Liver (tissue), 8 donors: ENCODE measurements at regions not wholly inside any gene's neighbourhood (a gene's known extent, or its start where the extent isn't known, plus 50 kb on each side); places are given as distances from the start of the nearest gene placed in this dataset.

Experiments
- DNase-seq: peaks from one replicate; pipeline ENCODE4 v3.0.0-alpha.2; 2017; ENCODE audit warnings: low spot score
- H3K27ac ChIP-seq, 2 donors: one replicate each; pipeline ENCODE4 v1.7.0; 2013; ENCODE audit warnings: inconsistent platforms in 2 of 2, low read length in 2 of 2, control low read depth in 1 of 2, low read depth in 1 of 2, mild to moderate bottlenecking in 1 of 2
- H3K27me3 ChIP-seq, 4 donors: one replicate each; pipeline versions ENCODE4 v1.6.1 to v1.7.0; 2013; ENCODE audit warnings: low read length in 3 of 4, inconsistent platforms in 1 of 4, mild to moderate bottlenecking in 1 of 4, moderate library complexity in 1 of 4; ENCODE audit not compliant: control insufficient read depth in 4 of 4, insufficient read depth in 4 of 4
- H3K36me3 ChIP-seq, 4 donors: one replicate each; pipeline versions ENCODE4 v1.6.1 to v1.7.0; 2013; ENCODE audit warnings: low read length in 3 of 4, mild to moderate bottlenecking in 3 of 4, low read depth in 1 of 4, moderate library complexity in 1 of 4; ENCODE audit not compliant: control insufficient read depth in 4 of 4, insufficient read depth in 3 of 4
- H3K4me1 ChIP-seq, 4 donors: one replicate each; pipeline versions ENCODE4 v1.6.1 to v1.7.0; 2013; ENCODE audit warnings: low read length in 3 of 4, mild to moderate bottlenecking in 3 of 4, moderate library complexity in 1 of 4; ENCODE audit not compliant: control insufficient read depth in 4 of 4, insufficient read depth in 4 of 4
- H3K4me3 ChIP-seq, 3 donors: one replicate each; pipeline versions ENCODE4 v1.6.1 to v1.7.0; 2013; ENCODE audit warnings: low read length in 3 of 3, control low read depth in 1 of 3, low read depth in 1 of 3, mild to moderate bottlenecking in 1 of 3
- H3K9ac ChIP-seq, 2 donors: one replicate each; pipeline ENCODE4 v1.7.0; 2013; ENCODE audit warnings: low read length in 2 of 2, mild to moderate bottlenecking in 2 of 2, moderate library complexity in 2 of 2, control low read depth in 1 of 2, low read depth in 1 of 2
- H3K9me3 ChIP-seq, 4 donors: one replicate each; pipeline versions ENCODE4 v1.6.1 to v1.7.0; 2013; ENCODE audit warnings: low read length in 3 of 4; ENCODE audit not compliant: control insufficient read depth in 4 of 4
- ATF3 ChIP-seq: IDR thresholded peaks from 2 replicates; pipeline ENCODE4 v1.6.1; 2016; ENCODE audit warnings: antibody characterized with exemption
- CTCF ChIP-seq: fragments of 150-350 bp; IDR thresholded peaks from 2 replicates; pipeline ENCODE4 v1.5.1; 2017; ENCODE audit warnings: improper control_type of control experiment, low read depth, low read length; ENCODE audit not compliant: missing input control
- EGR1 ChIP-seq, 2 donors: IDR thresholded peaks; 2 replicates each; pipeline ENCODE4 v1.6.1; 2016 to 2018; ENCODE audit warnings: antibody characterized with exemption in 2 of 2, low read depth in 2 of 2
- FOXA1 ChIP-seq: IDR thresholded peaks from 2 replicates; pipeline ENCODE4 v1.6.1; 2016; ENCODE audit warnings: antibody characterized with exemption
- FOXA2 ChIP-seq: IDR thresholded peaks from 2 replicates; pipeline ENCODE4 v1.6.1; 2016; ENCODE audit warnings: antibody characterized with exemption
- GABPA ChIP-seq, 2 donors: IDR thresholded peaks in 1 of 2; conservative IDR thresholded peaks in 1 of 2; 2 replicates each; pipeline ENCODE4 v1.6.1; 2016; ENCODE audit warnings: antibody characterized with exemption in 2 of 2, mild to moderate bottlenecking in 1 of 2, moderate library complexity in 1 of 2
- HNF4A ChIP-seq, 2 donors: conservative IDR thresholded peaks; 2 replicates each; pipeline ENCODE4 v1.6.1; 2016; ENCODE audit warnings: antibody characterized with exemption in 2 of 2, mild to moderate bottlenecking in 2 of 2
- HNF4G ChIP-seq: IDR thresholded peaks from 2 replicates; pipeline ENCODE4 v1.6.1; 2016; ENCODE audit warnings: antibody characterized with exemption
- JUND ChIP-seq, 2 donors: IDR thresholded peaks; 2 replicates each; pipeline ENCODE4 v1.6.1; 2016; ENCODE audit warnings: antibody characterized with exemption in 2 of 2
- MAX ChIP-seq: IDR thresholded peaks from 2 replicates; pipeline ENCODE4 v1.6.1; 2016; ENCODE audit warnings: antibody characterized with exemption
- NR2F2 ChIP-seq: IDR thresholded peaks from 2 replicates; pipeline ENCODE4 v1.6.1; 2016; ENCODE audit warnings: antibody characterized with exemption
- RAD21 ChIP-seq, 2 donors: IDR thresholded peaks; 2 replicates each; pipeline ENCODE4 v1.6.1; 2016; ENCODE audit warnings: antibody characterized with exemption in 2 of 2, mild to moderate bottlenecking in 2 of 2
- REST ChIP-seq: IDR thresholded peaks from 2 replicates; pipeline ENCODE4 v1.6.1; 2016; ENCODE audit warnings: antibody characterized with exemption, mild to moderate bottlenecking
- RXRA ChIP-seq, 2 donors: IDR thresholded peaks; 2 replicates each; pipeline ENCODE4 v1.6.1; 2017 to 2018; ENCODE audit warnings: antibody characterized with exemption in 2 of 2, mild to moderate bottlenecking in 1 of 2
- SP1 ChIP-seq: IDR thresholded peaks from 2 replicates; pipeline ENCODE4 v1.6.1; 2018; ENCODE audit warnings: antibody characterized with exemption, mild to moderate bottlenecking
- TAF1 ChIP-seq: conservative IDR thresholded peaks from 2 replicates; pipeline ENCODE4 v1.6.1; 2016; ENCODE audit warnings: antibody characterized with exemption, mild to moderate bottlenecking
- YY1 ChIP-seq: IDR thresholded peaks from 2 replicates; pipeline ENCODE4 v1.6.1; 2016; ENCODE audit warnings: antibody characterized with exemption, mild to moderate bottlenecking
- ZBTB33 ChIP-seq: IDR thresholded peaks from 2 replicates; pipeline ENCODE4 v1.6.1; 2016; ENCODE audit warnings: antibody characterized with exemption
- whole genome bisulfite sequencing: extraction: QIAGEN DNeasy Blood & Tissue Kit; methylation state at CpG from one replicate; pipeline ENCODE4 v1.1.7; 2013; 5-methylcytosine and 5-hydroxymethylcytosine counted together
- donor health status: healthy.
- donor health status: healthy.
- donor health status: healthy.
- donor health status: healthy.
- donor health status: healthy.

GRCh38 chr13:23025864-23026608 lies 154.7 kb upstream of the SGCG start:
- 54% methylated on average over 5 of the region's 5 CpGs for WGBS
- H3K4me1 ChIP-seq = no peaks in the 10 kb centered on the region
- TF ChIP-seq RXRA (IDR thresholded peaks at IDR 0.05) (no peak), HNF4G (no peak), ZBTB33 (no peak), RAD21 (IDR thresholded peaks at IDR 0.05) (no peak), MAX (no peak), YY1 (no peak), NR2F2 (no peak), FOXA2 (no peak), SP1 (no peak), FOXA1 (no peak), HNF4A (conservative IDR thresholded peaks at IDR 0.05) (no peak)
- H3K27ac ChIP-seq = no peak overlapping the region
- peaks cover 0 to 4% (median 0%) of the 10 kb centered on the region in 4 donors for H3K27me3 ChIP-seq
- no peak overlapping the region for H3K9ac ChIP-seq
- no peak for DNase-seq
- H3K4me3 ChIP-seq = no peak overlapping the region
- H3K9me3 ChIP-seq = no peaks in the 10 kb centered on the region
- no peaks in the 10 kb centered on the region for H3K36me3 ChIP-seq

GRCh38 chr13:23039266-23039935 lies 141.4 kb upstream of the SGCG start:
- WGBS = 68% methylated on average over 3 of the region's 3 CpGs
- H3K27me3 ChIP-seq = no peaks in the 10 kb centered on the region
- no peaks in the 10 kb centered on the region for H3K36me3 ChIP-seq
- H3K4me3 ChIP-seq = no peak overlapping the region
- no peak overlapping the region for H3K9ac ChIP-seq
- DNase-seq = no peak
- H3K9me3 ChIP-seq = no peaks in the 10 kb centered on the region
- TF ChIP-seq CTCF (no peak), HNF4G (no peak), ZBTB33 (no peak), ATF3 (no peak), RAD21 (IDR thresholded peaks at IDR 0.05) (no peak), FOXA2 (no peak), FOXA1 (no peak), EGR1 (IDR thresholded peaks at IDR 0.05; ENCODE audit: low read depth in 2 of 2) (no peak), HNF4A (conservative IDR thresholded peaks at IDR 0.05) (no peak), JUND (IDR thresholded peaks at IDR 0.05) (no peak), SP1 (no peak), REST (no peak), RXRA (IDR thresholded peaks at IDR 0.05) (no peak), GABPA (IDR thresholded peaks at IDR 0.05 in 1 of 2, conservative IDR thresholded peaks at IDR 0.05 in 1 of 2) (no peak), MAX (no peak), TAF1 (no peak)
- no peak overlapping the region for H3K27ac ChIP-seq
- H3K4me1 ChIP-seq = no peaks in the 10 kb centered on the region
